NK-92 treated with Interleukin-12 subunit alpha and Interleukin-12 subunit beta, amount 100 ng/mL, for 24 hours (cell line): ENCODE measurements at regions not wholly inside any gene's neighbourhood (a gene's known extent, or its start where the extent isn't known, plus 50 kb on each side); places are given as distances from the start of the nearest gene placed in this dataset.

Source experiments
- DNase-seq: peaks from one replicate; lab custom pipeline; 2025; lab: John Stamatoyannopoulos, UW

DNA sequence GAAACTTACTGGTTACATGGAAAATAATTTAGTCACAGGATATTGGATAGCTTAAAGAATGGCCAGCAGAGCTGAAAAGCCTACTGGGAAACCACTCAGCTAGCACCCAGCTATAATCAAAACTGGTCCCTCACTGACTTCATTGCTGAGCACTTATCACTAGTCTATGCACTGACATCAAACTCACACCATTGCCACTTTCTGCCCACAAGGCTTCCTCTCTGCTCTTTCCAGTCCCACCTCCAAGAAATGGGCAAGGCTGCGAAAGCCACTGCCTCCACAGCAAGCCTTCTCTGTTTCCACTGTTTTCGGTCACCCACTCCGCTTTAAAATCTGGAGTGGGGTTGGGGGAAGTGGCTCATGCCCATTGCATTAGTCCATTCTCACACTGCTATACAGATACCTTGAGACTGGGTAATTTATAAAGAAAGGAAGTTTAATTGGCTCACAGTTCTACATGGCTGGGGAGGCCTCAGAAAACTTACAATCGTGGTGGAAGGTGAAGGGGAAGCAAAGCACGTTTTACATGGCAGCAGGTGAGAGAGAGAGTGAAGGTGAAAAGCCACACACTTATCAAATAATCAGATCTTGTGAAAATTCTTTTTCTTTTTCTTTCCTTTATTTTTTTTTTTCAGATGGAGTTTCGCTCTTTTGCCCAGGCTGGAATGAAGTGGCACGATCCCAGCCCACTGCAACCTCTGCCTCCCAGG, 77.0 kb upstream of the CERS6 start:
- DNase-seq: peak; percentile 23

DNA sequence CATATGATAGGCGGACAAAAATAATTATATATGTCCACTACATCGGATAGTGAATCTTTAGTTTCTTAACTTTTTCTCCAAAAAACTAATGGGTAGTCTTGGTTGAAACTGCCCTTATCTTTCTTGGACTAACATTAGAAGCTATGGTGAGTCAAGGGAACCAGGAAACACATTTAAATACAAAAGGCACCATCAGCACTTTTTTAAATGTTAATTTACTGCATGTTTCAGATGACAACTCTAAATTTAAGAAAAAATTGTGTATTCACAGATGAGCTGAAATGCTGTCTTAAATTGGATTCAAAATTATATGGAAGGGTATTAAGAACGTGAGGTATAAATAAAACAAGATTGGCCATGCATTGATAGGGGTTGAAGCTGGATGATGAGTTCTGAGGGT, 75.6 kb upstream of the CERS6 start:
- no peak for DNase-seq

DNA sequence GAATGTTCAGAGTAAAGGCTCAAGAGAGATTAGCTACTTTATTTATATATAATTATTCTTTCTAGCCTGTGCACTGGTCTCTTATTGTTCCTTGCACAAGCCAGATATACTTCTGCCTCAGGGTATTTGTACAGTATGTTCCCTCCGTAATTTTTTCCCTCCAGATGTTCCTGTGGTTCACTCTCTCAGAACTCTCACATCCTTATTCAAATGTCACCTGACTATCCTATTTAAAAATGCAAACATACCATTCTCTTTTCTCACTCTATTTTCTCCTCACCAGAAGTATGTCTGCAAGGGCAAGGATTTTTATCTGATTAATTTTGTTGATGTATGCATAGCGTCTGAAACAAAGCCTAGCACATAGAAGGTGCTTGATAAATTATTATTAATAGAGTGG, 64.0 kb upstream of the CERS6 start:
- DNase-seq: no peak

DNA sequence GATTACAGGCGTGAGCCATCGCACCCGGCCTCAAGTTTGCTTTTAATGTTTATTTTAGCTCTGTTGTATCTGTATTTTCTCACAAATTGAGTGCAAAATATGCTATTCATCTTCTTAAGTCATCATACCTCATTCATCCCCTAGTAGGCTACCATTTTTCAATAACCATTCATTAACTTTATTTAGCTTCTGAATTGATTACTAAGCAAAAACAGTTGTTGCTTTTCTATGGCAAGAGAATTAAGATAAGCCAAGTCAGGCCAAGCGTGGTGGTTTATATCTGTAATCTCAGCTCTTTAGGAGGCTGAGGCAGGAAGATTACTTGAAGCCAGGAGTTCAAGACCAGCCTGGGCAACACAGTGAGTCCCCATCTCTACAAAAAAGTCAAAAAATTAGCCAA, 63.3 kb upstream of the CERS6 start:
- DNase-seq: no peak

DNA sequence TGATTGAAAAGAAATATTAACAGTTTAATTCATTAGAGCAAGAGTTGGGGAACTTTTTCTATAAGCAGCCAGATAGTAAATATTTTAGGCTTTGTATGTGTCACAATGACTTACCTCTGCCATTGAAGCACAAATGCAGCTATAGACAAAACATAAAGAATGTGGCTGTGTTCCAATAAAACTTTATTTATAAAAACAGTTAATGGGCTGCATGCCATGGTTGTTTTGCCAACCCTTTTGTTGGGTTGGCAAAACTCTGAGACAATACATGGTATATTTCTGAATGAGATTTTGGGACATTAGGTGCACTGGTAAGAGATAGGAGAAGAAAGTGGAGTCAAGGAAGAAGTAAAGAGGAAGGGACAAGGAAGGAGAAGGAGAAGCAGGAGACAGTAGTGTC, 61.8 kb upstream of the CERS6 start:
- DNase-seq: no peak

DNA sequence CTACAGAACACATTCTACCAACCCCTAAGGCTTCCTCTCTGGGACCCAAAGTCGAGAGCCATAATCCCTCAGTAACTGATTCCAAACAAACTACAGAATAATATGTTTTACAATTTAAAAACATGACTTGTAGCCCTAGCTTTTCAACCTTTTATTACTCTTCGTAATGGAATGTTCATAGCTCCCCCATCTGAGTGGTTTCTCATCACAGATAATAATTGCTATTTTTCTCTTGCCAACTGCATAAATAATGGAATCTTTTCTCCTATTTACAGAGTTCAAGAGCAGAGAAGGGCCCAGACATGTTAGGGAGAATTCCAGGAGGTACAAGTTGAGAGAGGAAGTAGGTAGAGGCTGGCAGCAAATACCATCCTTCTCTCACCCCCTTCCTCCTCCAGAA, 59.9 kb upstream of the CERS6 start:
- no peak for DNase-seq

DNA sequence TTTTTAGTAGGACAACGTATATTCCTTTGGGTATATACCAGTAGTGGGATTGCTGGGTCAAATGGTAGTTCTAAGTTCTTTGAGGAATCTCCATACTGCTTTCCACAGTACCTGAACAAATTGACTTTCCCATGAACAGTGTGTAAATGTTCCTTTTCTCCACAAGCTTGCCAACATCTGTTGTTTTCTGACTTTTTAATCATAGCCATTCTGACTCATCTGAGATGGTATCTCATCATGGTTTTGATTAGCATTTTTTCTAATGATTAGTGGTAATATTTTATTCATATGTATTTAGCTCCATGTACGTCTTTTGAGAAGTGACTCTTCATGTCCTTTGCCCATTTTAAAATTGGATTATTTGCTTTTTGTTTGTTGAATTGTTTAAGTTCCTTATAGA, 58.4 kb upstream of the CERS6 start:
- DNase-seq: no peak

DNA sequence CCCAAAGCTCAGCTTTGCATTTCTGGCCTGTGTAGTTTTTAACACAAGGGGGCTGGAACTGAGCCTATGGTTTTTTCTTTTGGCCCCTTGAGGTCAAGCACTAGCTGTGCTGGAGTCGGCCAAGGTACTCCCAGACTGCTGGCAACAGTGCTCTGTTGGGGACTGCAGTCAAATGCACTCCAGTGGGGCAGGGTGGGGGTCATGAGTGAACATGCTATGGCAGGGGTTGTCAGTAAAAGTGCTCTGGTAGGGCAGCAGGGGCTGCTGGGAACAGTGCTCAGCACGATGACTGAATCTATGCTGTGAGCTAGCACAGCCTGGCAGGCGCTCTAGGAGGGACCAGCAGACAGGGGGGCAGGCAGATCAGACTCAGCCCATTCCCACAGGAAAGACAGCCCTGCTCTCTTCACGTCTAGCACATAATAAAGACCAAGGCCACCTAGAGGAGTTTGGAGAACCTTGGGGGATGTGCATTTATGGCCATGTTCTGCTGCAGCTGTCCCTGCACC, 55.0 kb upstream of the CERS6 start:
- no peak for DNase-seq

DNA sequence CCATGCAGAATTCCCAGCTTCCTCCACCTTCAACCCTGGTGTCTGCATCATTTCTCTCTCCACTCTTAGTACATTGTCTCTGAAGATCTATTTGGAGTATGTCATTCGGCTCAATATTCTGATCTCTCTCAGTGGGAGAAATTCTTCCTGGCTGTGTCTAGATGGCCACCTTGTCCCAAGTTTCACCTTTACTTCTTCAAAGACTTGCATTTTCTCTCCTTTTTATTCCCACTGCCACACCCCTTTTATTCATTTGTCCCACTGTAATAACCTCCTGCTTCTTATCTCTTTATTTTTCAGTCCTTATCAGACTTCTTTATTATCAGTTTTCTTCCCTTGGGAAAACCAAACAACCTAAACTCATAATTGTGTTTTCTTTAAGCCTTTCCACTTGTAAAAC, 54.3 kb upstream of the CERS6 start:
- DNase-seq: no peak

DNA sequence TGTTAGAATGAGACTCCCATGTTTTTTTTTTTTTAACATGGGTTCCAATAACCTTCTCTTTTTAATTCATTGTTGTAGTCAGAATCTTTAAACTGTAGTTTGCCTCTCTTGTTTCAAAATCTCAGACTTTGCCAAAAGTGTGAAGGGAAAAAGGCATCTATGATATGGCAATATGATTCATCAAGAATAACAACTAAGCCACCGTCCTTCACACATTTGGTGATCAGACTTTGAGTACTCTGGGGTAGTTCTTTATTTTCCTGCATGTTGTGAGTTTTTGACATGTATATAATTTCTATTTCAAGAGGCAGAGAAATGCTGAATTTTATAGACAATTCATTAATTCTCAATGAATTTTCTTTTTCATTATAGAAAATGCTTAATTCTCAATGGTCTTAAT, 53.5 kb upstream of the CERS6 start:
- DNase-seq: no peak

DNA sequence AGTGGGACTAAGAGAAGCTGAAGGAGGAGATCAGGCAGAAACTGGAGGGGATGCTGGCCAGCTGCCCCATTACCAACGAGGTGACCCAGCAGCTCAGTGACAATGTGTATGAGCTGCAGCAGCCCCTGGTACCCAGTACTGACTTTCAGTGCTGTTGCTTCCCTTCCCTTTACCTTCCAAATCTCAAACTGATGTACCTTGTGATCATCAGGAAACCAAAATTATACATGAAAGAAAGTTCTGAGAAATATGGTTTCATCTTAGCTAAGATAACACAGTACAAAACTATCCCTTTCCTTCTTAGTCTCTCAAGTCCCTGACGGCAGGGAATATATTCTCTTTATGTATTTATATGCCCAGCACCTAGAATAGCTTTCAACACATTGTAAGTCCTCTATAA, 52.3 kb upstream of the CERS6 start:
- DNase-seq: no peak

DNA sequence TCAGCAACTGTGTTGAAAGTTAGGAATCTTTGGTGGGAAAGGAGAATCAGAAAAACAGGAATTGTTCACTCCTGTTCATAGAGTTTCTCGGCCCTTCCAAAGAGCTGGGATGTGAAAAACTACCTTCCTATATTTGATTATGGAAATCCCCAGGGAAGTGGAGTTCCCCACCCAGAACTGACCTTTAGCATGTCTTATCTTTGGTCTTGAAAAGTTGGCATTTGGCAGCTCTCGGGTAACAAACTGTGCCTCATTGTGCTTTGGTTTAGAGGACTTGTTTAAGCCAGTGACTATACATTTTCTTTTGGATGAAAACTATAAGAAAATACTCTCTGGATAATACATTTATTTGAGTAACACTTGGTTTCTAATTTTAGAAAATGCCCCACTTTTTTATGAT, 51.3 kb upstream of the CERS6 start:
- no peak for DNase-seq
